OCI-LY1 (cell line): ENCODE measurements at regions not wholly inside any gene's neighbourhood (a gene's known extent, or its start where the extent isn't known, plus 50 kb on each side); places are given as distances from the start of the nearest gene placed in this dataset.

Experiments
- EZH2 ChIP-seq: fragments of 200-600 bp; sonication (generic), shearing (Covaris generic); IDR thresholded peaks from 2 replicates; pipeline ENCODE4 v1.8.0; 2017; ENCODE audit warnings: borderline replicate concordance, mixed run types, mild to moderate bottlenecking, antibody characterized with exemption, low read length, moderate library complexity, mixed read lengths
- TF ChIP-seq, protein P1 (sequence below): fragments of 200-600 bp; sonication (generic), shearing (Covaris generic); IDR thresholded peaks from 2 replicates; pipeline ENCODE4 v1.5.1; 2017; ENCODE audit warnings: mild to moderate bottlenecking, antibody characterized with exemption, low read length, moderate library complexity, mixed read lengths

DNA sequence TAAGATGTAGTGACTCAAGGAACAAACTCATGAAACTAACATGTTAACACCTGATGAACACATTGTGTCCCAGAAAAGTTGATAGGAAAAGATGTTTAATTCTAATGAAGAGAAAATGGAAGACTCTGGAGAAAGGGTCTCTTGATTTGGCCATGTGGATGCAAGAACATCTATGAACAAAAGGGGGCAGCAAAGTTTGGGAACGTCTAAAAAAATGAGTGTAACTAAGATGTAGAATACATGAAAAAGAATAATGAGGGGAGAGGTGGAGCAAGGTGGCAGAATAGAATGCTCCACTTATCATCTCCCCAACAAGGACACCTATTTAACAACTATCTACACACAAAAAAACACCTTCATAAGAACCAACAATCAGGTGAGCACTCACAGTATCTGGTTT is 805.1 kb downstream of the TNS3 start:
- TF ChIP-seq, protein P1, sequence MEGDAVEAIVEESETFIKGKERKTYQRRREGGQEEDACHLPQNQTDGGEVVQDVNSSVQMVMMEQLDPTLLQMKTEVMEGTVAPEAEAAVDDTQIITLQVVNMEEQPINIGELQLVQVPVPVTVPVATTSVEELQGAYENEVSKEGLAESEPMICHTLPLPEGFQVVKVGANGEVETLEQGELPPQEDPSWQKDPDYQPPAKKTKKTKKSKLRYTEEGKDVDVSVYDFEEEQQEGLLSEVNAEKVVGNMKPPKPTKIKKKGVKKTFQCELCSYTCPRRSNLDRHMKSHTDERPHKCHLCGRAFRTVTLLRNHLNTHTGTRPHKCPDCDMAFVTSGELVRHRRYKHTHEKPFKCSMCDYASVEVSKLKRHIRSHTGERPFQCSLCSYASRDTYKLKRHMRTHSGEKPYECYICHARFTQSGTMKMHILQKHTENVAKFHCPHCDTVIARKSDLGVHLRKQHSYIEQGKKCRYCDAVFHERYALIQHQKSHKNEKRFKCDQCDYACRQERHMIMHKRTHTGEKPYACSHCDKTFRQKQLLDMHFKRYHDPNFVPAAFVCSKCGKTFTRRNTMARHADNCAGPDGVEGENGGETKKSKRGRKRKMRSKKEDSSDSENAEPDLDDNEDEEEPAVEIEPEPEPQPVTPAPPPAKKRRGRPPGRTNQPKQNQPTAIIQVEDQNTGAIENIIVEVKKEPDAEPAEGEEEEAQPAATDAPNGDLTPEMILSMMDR, result peak; percentile 67
- no peak for TF ChIP-seq EZH2
